ENCODE measurements at regions not wholly inside any gene's neighbourhood (a gene's known extent, or its start where the extent isn't known, plus 50 kb on each side); places are given as distances from the start of the nearest gene placed in this dataset.

GRCh38 chr20:51987812-51988211, 185.5 kb upstream of the SALL4 start:
- H3K36me3 ChIP-seq (ENCODE audit: control insufficient read depth, insufficient read depth, low read length), result no peaks in the 10 kb centered on the region
- H3K27ac ChIP-seq (ENCODE audit: low read length), result no peak overlapping the region
- H3K27me3 ChIP-seq (ENCODE audit: control insufficient read depth, insufficient read depth, low read length), result no peaks in the 10 kb centered on the region
- no peak for DNase-seq (ENCODE audit: low read depth, low spot score)
- no peaks in the 10 kb centered on the region for H3K9me3 ChIP-seq (ENCODE audit: control insufficient read depth, insufficient read depth, low read length)
- H3K4me1 ChIP-seq (ENCODE audit: control insufficient read depth, insufficient read depth, low read length), result no peaks in the 10 kb centered on the region; the same call in 1 of the 2 replicates
- no peak overlapping the region for H3K4me3 ChIP-seq (ENCODE audit: low read length)

- Histone ChIP-seq H3K27me3 (ENCODE audit: control insufficient read depth, insufficient read depth, low read length) (no peaks in the 10 kb centered on the region), H3K27ac (ENCODE audit: low read length) (no peak overlapping the region), H3K4me1 (ENCODE audit: control insufficient read depth, insufficient read depth, low read length) (no peaks in the 10 kb centered on the region; the same call in 1 of the 2 replicates), H3K9me3 (ENCODE audit: control insufficient read depth, insufficient read depth, low read length) (no peaks in the 10 kb centered on the region), H3K4me3 (ENCODE audit: low read length) (no peak overlapping the region), H3K36me3 (ENCODE audit: control insufficient read depth, insufficient read depth, low read length) (no peaks in the 10 kb centered on the region)
- no peak for DNase-seq (ENCODE audit: low read depth, low spot score)
These were observed 182.7 kb upstream of the SALL4 start for GRCh38 chr20:51985013-51985415.

GRCh38 chr20:51980277-51980676, 178.0 kb upstream of the SALL4 start:
- H3K27me3 ChIP-seq (ENCODE audit: control insufficient read depth, insufficient read depth, low read length), result no peaks in the 10 kb centered on the region
- no peak for DNase-seq (ENCODE audit: low read depth, low spot score)
- no peaks in the 10 kb centered on the region; the same call in 1 of the 2 replicates for H3K4me1 ChIP-seq (ENCODE audit: control insufficient read depth, insufficient read depth, low read length)
- H3K4me3 ChIP-seq (ENCODE audit: low read length), result no peak overlapping the region
- no CpG with 5 or more reads among the region's 11 CpGs for WGBS (ENCODE audit: insufficient coverage, insufficient read length)
- no peaks in the 10 kb centered on the region for H3K36me3 ChIP-seq (ENCODE audit: control insufficient read depth, insufficient read depth, low read length)
- no peak overlapping the region for H3K27ac ChIP-seq (ENCODE audit: low read length)
- no peaks in the 10 kb centered on the region for H3K9me3 ChIP-seq (ENCODE audit: control insufficient read depth, insufficient read depth, low read length)

- Histone ChIP-seq H3K36me3 (ENCODE audit: control insufficient read depth, insufficient read depth, low read length) (no peaks in the 10 kb centered on the region), H3K27ac (ENCODE audit: low read length) (no peak overlapping the region), H3K27me3 (ENCODE audit: control insufficient read depth, insufficient read depth, low read length) (no peaks in the 10 kb centered on the region), H3K9me3 (ENCODE audit: control insufficient read depth, insufficient read depth, low read length) (no peaks in the 10 kb centered on the region), H3K4me3 (ENCODE audit: low read length) (no peak overlapping the region), H3K4me1 (ENCODE audit: control insufficient read depth, insufficient read depth, low read length) (no peaks in the 10 kb centered on the region)
- WGBS (ENCODE audit: insufficient coverage, insufficient read length), result no CpG with 5 or more reads among the region's 4 CpGs
- DNase-seq (ENCODE audit: low read depth, low spot score), result no peak
These were observed 176.9 kb upstream of the SALL4 start for GRCh38 chr20:51979226-51979625.

- Histone ChIP-seq H3K27me3 (ENCODE audit: control insufficient read depth, insufficient read depth, low read length) (no peaks in the 10 kb centered on the region), H3K4me3 (ENCODE audit: low read length) (no peak overlapping the region), H3K4me1 (ENCODE audit: control insufficient read depth, insufficient read depth, low read length) (no peaks in the 10 kb centered on the region), H3K36me3 (ENCODE audit: control insufficient read depth, insufficient read depth, low read length) (no peaks in the 10 kb centered on the region), H3K27ac (ENCODE audit: low read length) (no peak overlapping the region), H3K9me3 (ENCODE audit: control insufficient read depth, insufficient read depth, low read length) (no peaks in the 10 kb centered on the region)
- no peak for DNase-seq (ENCODE audit: low read depth, low spot score)
- no CpG with 5 or more reads among the region's 7 CpGs for WGBS (ENCODE audit: insufficient coverage, insufficient read length)
These were observed 175.8 kb upstream of the SALL4 start for GRCh38 chr20:51978070-51978501.

- H3K27ac ChIP-seq (ENCODE audit: low read length), result no peak overlapping the region
- H3K36me3 ChIP-seq (ENCODE audit: control insufficient read depth, insufficient read depth, low read length), result no peaks in the 10 kb centered on the region
- DNase-seq (ENCODE audit: low read depth, low spot score), result no peak
- no peaks in the 10 kb centered on the region for H3K4me1 ChIP-seq (ENCODE audit: control insufficient read depth, insufficient read depth, low read length)
- no peak overlapping the region for H3K4me3 ChIP-seq (ENCODE audit: low read length)
- H3K9me3 ChIP-seq (ENCODE audit: control insufficient read depth, insufficient read depth, low read length), result no peaks in the 10 kb centered on the region
- WGBS (ENCODE audit: insufficient coverage, insufficient read length), result no CpG with 5 or more reads among the region's 6 CpGs
- no peaks in the 10 kb centered on the region for H3K27me3 ChIP-seq (ENCODE audit: control insufficient read depth, insufficient read depth, low read length)
These were observed 169.7 kb upstream of the SALL4 start for GRCh38 chr20:51972056-51972455.

- no CpG with 5 or more reads among the region's 10 CpGs for WGBS (ENCODE audit: insufficient coverage, insufficient read length)
- Histone ChIP-seq H3K27me3 (ENCODE audit: control insufficient read depth, insufficient read depth, low read length) (no peaks in the 10 kb centered on the region), H3K27ac (ENCODE audit: low read length) (no peak overlapping the region), H3K4me1 (ENCODE audit: control insufficient read depth, insufficient read depth, low read length) (no peaks in the 10 kb centered on the region; the same call in 1 of the 2 replicates), H3K4me3 (ENCODE audit: low read length) (no peak overlapping the region), H3K9me3 (ENCODE audit: control insufficient read depth, insufficient read depth, low read length) (no peaks in the 10 kb centered on the region), H3K36me3 (ENCODE audit: control insufficient read depth, insufficient read depth, low read length) (no peaks in the 10 kb centered on the region)
- no peak for DNase-seq (ENCODE audit: low read depth, low spot score)
These were observed 168.5 kb upstream of the SALL4 start for GRCh38 chr20:51970858-51971257.

GRCh38 chr20:51969191-51969590, 166.9 kb upstream of the SALL4 start:
- Histone ChIP-seq H3K27ac (ENCODE audit: low read length) (no peak overlapping the region), H3K36me3 (ENCODE audit: control insufficient read depth, insufficient read depth, low read length) (no peaks in the 10 kb centered on the region), H3K4me1 (ENCODE audit: control insufficient read depth, insufficient read depth, low read length) (no peaks in the 10 kb centered on the region; the same call in 1 of the 2 replicates), H3K9me3 (ENCODE audit: control insufficient read depth, insufficient read depth, low read length) (no peaks in the 10 kb centered on the region), H3K27me3 (ENCODE audit: control insufficient read depth, insufficient read depth, low read length) (no peaks in the 10 kb centered on the region), H3K4me3 (ENCODE audit: low read length) (no peak overlapping the region)
- WGBS (ENCODE audit: insufficient coverage, insufficient read length), result no CpG with 5 or more reads among the region's 5 CpGs
- no peak for DNase-seq (ENCODE audit: low read depth, low spot score)

- Histone ChIP-seq H3K4me3 (ENCODE audit: low read length) (no peak overlapping the region), H3K36me3 (ENCODE audit: control insufficient read depth, insufficient read depth, low read length) (no peaks in the 10 kb centered on the region), H3K4me1 (ENCODE audit: control insufficient read depth, insufficient read depth, low read length) (no peaks in the 10 kb centered on the region; the same call in 1 of the 2 replicates), H3K27me3 (ENCODE audit: control insufficient read depth, insufficient read depth, low read length) (no peaks in the 10 kb centered on the region), H3K27ac (ENCODE audit: low read length) (no peak overlapping the region), H3K9me3 (ENCODE audit: control insufficient read depth, insufficient read depth, low read length) (no peaks in the 10 kb centered on the region)
- DNase-seq (ENCODE audit: low read depth, low spot score), result no peak
- WGBS (ENCODE audit: insufficient coverage, insufficient read length), result no CpG with 5 or more reads among the region's 4 CpGs
These were observed 165.8 kb upstream of the SALL4 start for GRCh38 chr20:51968151-51968550.

- no CpG with 5 or more reads among the region's 8 CpGs for WGBS (ENCODE audit: insufficient coverage, insufficient read length)
- DNase-seq (ENCODE audit: low read depth, low spot score), result peak; percentile 93
- H3K9me3 ChIP-seq (ENCODE audit: control insufficient read depth, insufficient read depth, low read length), result no peaks in the 10 kb centered on the region
- no peaks in the 10 kb centered on the region for H3K36me3 ChIP-seq (ENCODE audit: control insufficient read depth, insufficient read depth, low read length)
- no peaks in the 10 kb centered on the region for H3K27me3 ChIP-seq (ENCODE audit: control insufficient read depth, insufficient read depth, low read length)
- no peak overlapping the region for H3K4me3 ChIP-seq (ENCODE audit: low read length)
- H3K27ac ChIP-seq (ENCODE audit: low read length), result no peak overlapping the region
- H3K4me1 ChIP-seq (ENCODE audit: control insufficient read depth, insufficient read depth, low read length), result peaks cover 2% of the 10 kb centered on the region; the same call in 1 of the 2 replicates
These were observed 164.1 kb upstream of the SALL4 start for GRCh38 chr20:51966296-51966971.
